Stimulated activated CD4-positive, alpha-beta T cell treated with anti-CD3 and anti-CD28 coated beads, Interleukin-1b, Interleukin-23, amount 100 ng/mL, for 4 hours (primary cell): ENCODE measurements at regions not wholly inside any gene's neighbourhood (a gene's known extent, or its start where the extent isn't known, plus 50 kb on each side); places are given as distances from the start of the nearest gene placed in this dataset.
"Not testable (repeated sequence)": the region's sequence is repeated elsewhere in the genome, so short reads cannot be mapped to it uniquely, and the experiment has no call there.

Experiments
- DNase-seq, 2 donors: peaks; one replicate each; pipeline ENCODE4 v3.0.0-alpha.2; 2020; ENCODE audit warnings: low read depth in 2 of 2

GRCh38 chr2:133975676-133976428 lies 278.0 kb upstream of the MGAT5 start:
- DNase-seq: no peak

DNA sequence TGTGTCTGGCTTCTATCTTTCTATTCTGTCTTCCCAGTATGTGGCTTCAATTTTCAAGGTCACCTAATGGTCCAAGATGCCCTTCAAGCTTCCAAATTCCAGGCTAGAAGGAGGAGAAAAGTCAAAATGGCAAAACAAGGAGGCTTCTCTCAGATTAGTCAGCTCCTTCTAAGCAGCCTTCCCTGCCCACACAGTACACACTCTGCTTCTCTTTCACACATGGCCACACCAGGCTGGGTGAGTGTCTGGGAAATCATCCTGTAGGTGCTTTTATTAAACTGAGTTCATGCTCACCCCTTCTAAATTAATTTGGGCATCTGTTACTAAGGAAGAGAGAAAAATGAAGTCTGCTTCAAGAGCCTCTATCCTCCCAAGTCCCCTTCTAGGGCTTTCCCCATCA lies 277.2 kb upstream of the MGAT5 start:
- no peak for DNase-seq

DNA sequence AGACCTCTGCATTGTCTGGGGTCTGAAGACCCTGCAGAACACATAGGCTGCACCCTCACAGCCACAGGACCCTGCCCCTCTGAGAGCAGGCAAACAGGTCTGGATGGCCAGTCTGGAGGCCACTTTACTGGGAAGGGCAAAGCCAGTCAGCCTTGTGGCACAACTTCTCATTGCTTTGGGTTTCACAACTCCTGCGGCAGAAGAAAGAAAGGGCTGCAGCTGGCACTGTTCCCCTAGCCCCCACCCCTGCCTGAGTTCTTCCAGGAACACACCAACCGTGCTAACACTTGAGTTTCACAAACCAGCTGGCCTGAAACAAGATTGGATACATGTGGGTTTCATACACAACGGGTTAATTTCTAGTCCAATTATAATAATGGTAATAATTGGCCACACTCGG lies 276.5 kb upstream of the MGAT5 start:
- no peak for DNase-seq

DNA sequence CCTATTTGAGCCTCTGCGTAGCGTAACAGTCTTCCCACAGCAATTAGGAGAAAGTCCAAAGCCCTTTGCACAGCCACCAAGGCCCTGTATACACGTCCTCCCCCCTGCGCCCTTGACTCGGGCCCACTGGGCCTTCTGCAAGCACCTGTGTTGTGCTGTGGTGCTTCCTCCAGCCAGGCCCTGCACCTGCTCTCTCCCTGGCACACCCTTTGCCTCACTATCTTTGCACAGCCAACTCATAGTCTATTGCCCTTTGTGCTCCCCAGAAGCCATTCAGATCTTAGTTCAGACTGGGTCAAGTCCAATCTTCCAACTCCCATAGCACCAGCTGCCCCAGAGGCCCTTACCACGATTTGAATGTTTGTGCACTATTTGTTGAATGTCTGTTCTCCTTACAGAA lies 271.6 kb upstream of the MGAT5 start:
- DNase-seq: no peak

DNA sequence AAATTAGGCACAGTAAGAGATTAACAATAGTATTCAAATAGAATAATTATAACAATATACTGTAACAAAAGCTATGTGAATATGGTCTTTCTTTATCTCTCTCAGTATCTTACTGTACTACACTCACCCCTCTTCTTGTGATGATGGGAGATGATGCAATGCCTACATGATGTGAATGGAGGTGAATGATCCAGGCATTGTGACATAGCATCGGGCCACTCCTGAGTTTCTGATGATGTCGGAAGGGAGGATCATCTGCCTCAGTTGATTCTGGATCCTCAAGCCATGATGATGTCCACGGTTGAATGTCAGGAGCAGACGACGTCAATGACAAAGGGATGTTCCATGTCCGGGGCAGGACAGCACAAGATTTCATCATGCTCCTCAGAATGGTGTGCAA lies 268.3 kb upstream of the MGAT5 start:
- no peak for DNase-seq

DNA sequence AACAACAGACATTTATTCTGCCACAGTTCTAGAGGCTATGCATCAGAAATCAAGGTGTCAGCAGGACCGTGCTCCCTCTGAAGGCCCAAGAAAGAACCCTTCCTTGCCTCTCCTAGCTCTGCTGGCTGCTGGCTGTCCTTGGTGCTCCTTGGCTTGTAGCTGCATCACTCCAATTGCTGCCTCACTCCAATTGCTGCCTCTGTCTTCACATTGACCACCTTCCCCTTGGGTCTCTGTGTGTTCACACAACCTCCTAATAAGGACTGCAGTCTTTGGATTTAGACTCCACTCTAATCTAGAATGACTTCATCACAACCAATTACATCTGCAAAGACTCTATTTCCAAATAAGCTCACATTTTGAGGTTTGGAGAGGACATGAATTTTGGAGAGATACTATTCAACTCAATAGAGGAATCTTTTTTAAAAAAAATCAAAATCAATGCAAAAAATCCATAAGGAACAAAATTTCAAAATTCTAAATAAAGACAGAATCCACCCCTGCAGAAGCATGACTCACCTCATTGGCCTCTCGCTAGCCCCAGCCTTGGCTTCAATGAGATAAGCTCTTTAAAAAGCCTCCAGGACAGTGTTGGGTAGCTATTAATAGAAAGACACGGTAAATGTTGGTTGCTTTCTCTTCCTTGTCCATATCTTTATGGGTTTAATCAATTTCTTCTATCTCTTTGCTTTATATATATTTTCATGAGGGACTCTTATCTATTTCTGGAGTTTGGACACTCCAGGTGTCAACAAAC lies 267.6 kb upstream of the MGAT5 start:
- DNase-seq: no peak

DNA sequence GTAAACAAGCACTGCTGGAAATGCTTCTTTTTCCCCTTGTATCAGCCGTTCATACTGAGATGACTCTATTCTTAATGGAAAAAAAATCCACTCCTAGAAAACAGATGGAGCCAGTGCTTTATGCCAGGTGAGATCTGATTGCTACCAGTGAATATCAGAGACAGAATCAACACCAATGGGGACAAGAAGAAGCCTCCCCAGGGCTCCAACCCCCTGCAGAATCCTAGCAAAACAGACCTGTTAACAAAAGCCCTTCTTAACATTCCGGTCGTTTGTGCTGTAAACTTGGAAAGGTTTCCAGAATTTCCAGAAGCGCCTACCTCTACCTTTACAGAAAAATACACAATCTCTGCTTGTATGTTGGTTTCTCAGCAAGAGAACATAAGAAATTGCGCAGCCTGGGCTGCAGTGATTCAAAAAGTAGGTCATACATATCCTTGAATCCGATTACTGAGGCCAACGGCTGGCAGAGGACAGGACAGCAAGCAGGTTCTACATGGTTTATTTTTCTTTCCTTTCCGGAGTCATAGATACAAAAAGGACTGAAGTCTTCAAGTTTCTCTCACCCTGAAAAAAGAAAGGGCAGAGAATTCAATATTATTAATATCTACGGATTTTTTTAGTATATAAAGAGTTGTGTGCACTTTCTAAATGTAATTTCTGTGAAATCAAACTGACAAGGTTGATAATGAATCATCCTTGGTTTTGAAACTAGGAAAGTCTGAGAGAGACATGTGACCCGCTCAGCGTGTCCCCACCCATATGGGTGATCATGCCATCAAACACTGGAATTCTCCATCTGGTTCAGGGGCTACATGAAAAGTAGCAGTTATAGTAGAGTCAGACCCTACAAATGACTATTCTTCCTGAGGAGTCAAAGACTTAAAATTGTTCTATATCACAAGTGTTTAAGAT lies 266.7 kb upstream of the MGAT5 start:
- no peak for DNase-seq

DNA sequence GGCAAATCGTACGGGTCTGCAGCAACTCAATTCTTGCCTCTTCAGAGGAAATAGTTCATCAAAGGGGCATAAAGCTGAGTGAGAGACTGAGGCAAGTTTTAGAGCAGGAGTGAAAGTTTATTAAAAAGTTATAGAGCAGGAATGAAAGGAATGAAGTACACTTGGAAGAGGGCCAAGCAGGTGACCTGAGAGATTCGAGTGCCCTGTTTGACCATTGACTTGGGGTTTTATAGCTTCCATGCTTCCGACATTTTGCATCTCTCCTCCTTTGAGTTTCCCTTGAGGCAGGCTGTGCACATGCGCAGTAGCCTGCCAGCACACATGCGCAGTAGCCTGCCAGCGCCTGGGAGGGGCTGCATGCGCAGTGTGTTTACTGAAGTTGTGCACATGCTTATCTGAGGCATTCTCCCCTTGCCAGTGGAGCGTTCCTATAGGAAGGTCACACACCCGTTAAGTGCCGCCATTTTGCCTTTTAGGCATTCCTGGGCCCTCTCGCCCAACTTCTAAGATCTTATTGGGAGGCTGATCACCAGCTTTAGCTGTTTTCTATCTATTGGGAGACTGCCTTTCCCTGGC lies 265.5 kb upstream of the MGAT5 start:
- no peak for DNase-seq

DNA sequence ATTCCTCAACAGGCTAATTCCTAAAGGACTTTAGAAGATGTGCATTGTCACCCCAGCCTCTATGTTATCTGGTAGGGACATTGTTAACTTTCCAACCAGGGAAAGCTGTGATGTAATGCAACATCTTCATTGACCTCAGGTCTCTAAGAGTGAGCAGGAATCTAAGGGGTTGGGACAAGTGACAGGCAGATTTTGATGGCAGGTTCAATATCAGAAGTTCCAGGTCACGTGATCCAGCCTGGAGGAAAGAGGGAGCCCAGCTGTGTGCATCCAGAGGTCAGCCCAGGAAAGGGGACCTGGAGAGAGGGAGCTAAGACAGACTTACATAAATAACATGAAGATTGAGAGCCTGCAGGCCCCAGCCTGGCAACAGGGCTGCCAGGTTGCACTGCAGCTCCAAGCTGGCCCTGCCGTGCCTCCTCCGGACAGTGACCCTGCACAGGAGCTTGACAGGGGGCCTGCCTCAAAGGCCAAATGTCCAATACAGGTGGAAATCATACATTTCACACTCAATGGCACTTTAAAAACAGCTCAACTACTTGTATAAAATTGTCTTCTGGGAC lies 262.2 kb upstream of the MGAT5 start:
- no peak for DNase-seq

- DNase-seq: no peak
Measured at GRCh38 chr2:133992454-133992853, 261.4 kb upstream of the MGAT5 start.

GRCh38 chr2:133993160-133993559 lies 260.7 kb upstream of the MGAT5 start:
- DNase-seq: no peak

GRCh38 chr2:133998726-133999125 lies 255.1 kb upstream of the MGAT5 start:
- not testable (repeated sequence) for DNase-seq

DNA sequence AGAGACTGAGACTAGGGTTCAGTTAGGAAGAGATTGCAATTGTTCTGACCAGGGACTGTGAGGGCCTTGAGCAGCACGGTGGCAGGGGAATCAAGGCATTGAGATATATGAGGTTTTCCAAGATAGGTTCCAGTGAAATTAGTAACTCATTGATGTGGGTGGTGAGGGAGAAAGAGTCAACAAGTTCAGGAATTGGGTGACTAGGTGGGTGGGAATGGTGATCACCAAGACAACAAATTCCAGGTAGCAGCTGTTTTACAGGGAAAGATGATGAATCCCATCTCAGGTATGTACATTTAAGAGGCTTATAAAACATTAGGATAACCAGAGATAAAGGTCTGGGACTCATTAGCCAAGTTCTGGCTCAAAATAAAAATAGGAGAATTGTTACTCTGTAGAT lies 251.5 kb upstream of the MGAT5 start:
- DNase-seq: no peak

- DNase-seq: no peak
Measured at GRCh38 chr2:134002921-134003320, 251.0 kb upstream of the MGAT5 start.

DNA sequence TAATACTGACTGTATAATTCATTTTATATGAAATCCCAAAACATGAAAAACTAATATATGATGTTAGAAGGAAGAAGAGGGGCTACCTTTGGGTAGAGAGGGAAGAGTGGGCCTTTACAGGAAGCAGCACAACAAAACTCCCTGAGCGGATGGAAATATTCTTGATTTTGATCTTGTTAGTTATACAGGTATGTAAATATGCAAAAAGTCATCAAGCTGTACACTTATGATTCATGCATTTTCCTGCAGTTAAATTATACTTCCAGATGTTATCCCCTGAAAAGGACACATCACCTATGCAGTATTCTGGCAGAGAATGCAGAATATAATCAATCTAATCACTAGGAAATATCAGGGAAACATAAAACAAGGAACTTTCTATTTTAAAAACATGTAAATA lies 249.4 kb upstream of the MGAT5 start:
- DNase-seq: no peak

- DNase-seq: no peak
Measured at GRCh38 chr2:134008837-134009236, 245.0 kb upstream of the MGAT5 start.

DNA sequence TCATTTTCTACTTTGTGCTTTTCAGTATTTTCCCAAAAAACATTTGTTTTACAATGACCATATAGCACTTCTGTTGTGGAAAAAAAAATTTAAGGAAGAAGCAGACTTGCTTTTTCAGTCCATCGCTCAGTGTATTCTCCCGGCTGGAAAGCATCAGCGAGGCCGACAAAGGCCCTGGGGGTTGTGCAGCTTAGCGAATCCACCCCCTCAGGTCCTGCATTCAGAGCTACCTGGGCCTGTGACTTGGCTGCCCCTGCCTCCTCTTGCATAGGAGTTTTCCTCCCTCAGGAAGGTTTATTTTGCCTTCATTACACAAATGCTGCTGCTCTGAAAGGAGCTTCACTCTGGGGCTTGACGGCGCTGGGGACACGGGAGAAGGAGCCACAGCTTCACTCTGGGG lies 244.4 kb upstream of the MGAT5 start:
- DNase-seq: no peak

- not testable (repeated sequence) for DNase-seq
Measured at GRCh38 chr2:134009906-134010305, 244.0 kb upstream of the MGAT5 start.

DNA sequence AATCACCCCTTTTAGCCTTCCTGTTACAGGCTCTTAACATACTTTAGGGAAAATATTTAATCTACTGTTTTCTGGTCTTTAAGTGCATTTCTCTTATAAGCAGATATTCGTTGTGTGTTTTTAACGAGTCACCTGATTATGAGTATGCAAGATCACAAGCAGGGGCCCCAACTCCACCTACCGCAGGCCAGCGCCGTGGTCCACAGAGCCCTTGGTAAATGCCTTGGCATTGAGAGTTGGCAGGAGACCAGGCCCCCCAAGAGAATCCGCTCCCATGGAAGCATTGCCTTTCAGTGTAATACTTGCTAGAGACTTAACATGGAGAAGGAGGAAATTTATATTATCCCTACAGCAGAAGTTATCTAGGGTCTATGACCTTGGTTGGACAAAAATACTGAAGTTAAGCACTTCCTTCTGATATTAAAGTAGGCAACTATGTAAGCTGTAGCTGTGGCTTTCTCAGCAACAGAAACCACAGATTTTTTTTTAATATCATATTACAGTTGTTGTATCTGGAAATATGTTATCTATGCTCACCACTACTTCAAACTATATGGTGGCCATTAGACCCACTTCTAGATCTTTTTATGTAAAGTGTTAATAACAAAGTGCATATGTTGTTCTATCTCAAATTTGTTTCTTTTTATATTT lies 241.8 kb upstream of the MGAT5 start:
- no peak for DNase-seq

- no peak for DNase-seq
Measured at GRCh38 chr2:134014196-134014960, 239.5 kb upstream of the MGAT5 start.
